Endothelial cell of umbilical vein (primary cell): ENCODE measurements at regions not wholly inside any gene's neighbourhood (a gene's known extent, or its start where the extent isn't known, plus 50 kb on each side); places are given as distances from the start of the nearest gene placed in this dataset.

Experiments
- CTCF ChIP-seq, 2 donors: IDR thresholded peaks; 1 replicate in 1 of 2; 2 replicates in 1 of 2; pipeline ENCODE4 v1.5.1; 2011; ENCODE audit warnings: low read length in 2 of 2, mild to moderate bottlenecking in 2 of 2, moderate library complexity in 2 of 2, control low read depth in 1 of 2, inconsistent platforms in 1 of 2, low read depth in 1 of 2; ENCODE audit not compliant: insufficient read depth in 1 of 2; ENCODE audit errors: extremely low read depth in 1 of 2
- EZH2 ChIP-seq: IDR thresholded peaks from 2 replicates; pipeline ENCODE4 v1.6.1; 2012; ENCODE audit warnings: borderline replicate concordance, low read depth, mild to moderate bottlenecking, moderate library complexity, low read length, inconsistent platforms; ENCODE audit not compliant: severe bottlenecking
- FOS ChIP-seq: IDR thresholded peaks from 2 replicates; pipeline ENCODE4 v1.6.1; 2011; ENCODE audit warnings: mild to moderate bottlenecking, low read length, moderate library complexity, borderline replicate concordance; ENCODE audit not compliant: insufficient read depth
- JUN ChIP-seq: IDR thresholded peaks from 2 replicates; pipeline ENCODE4 v1.6.1; 2011; ENCODE audit warnings: borderline replicate concordance, low read depth; ENCODE audit not compliant: insufficient read length, insufficient read depth
- MAX ChIP-seq: IDR thresholded peaks from 2 replicates; pipeline ENCODE4 v1.6.1; 2011; ENCODE audit not compliant: insufficient read depth, insufficient read length
- POLR2A ChIP-seq: IDR thresholded peaks from 2 replicates; pipeline ENCODE4 v1.6.1; 2012; ENCODE audit warnings: low read depth, mild to moderate bottlenecking, control low read depth, low read length
- POLR2AphosphoS5 ChIP-seq: IDR thresholded peaks from 2 replicates; pipeline ENCODE4 v1.6.1; 2012; ENCODE audit warnings: low read depth, mild to moderate bottlenecking, control low read depth, low read length, moderate library complexity; ENCODE audit not compliant: insufficient read depth

GRCh38 chr10:61841338-61841875, 60.1 kb upstream of the ARID5B start:
- TF ChIP-seq CTCF (IDR thresholded peaks at IDR 0.05; ENCODE audit: extremely low read depth in 1 of 2, insufficient read depth in 1 of 2, low read depth in 1 of 2, low read length in 2 of 2) (no peak), POLR2AphosphoS5 (no peak), JUN (no peak), FOS (no peak), EZH2 (no peak), MAX (no peak), POLR2A (no peak)
